ENCODE measurements at regions not wholly inside any gene's neighbourhood (a gene's known extent, or its start where the extent isn't known, plus 50 kb on each side); places are given as distances from the start of the nearest gene placed in this dataset.

- no peak for TF ChIP-seq CTCF (IDR thresholded peaks at IDR 0.05; ENCODE audit: extremely low read depth, missing control alignments)
- DNase-seq (ENCODE audit: low spot score) = no peak
Observed at GRCh38 chr16:72270531-72270930, 98.6 kb upstream of the PMFBP1 start.

GRCh38 chr16:72266836-72267235, 94.9 kb upstream of the PMFBP1 start:
- no peak for DNase-seq (ENCODE audit: low spot score)
- TF ChIP-seq CTCF (IDR thresholded peaks at IDR 0.05; ENCODE audit: extremely low read depth, missing control alignments) = no peak

GRCh38 chr16:72264771-72265170, 92.8 kb upstream of the PMFBP1 start:
- TF ChIP-seq CTCF (IDR thresholded peaks at IDR 0.05; ENCODE audit: extremely low read depth, missing control alignments) = no peak
- DNase-seq (ENCODE audit: low spot score) = no peak

- no peak for TF ChIP-seq CTCF (IDR thresholded peaks at IDR 0.05; ENCODE audit: extremely low read depth, missing control alignments)
- no peak for DNase-seq (ENCODE audit: low spot score)
Observed at GRCh38 chr16:72262711-72263110, 90.8 kb upstream of the PMFBP1 start.

- TF ChIP-seq CTCF (IDR thresholded peaks at IDR 0.05; ENCODE audit: extremely low read depth, missing control alignments) = no peak
- DNase-seq (ENCODE audit: low spot score) = no peak
Observed at GRCh38 chr16:72261127-72261526, 89.2 kb upstream of the PMFBP1 start.

- no peak for TF ChIP-seq CTCF (IDR thresholded peaks at IDR 0.05; ENCODE audit: extremely low read depth, missing control alignments)
- DNase-seq (ENCODE audit: low spot score) = no peak
Observed at GRCh38 chr16:72256398-72257066, 84.6 kb upstream of the PMFBP1 start.

GRCh38 chr16:72255786-72256185, 83.8 kb upstream of the PMFBP1 start:
- no peak for TF ChIP-seq CTCF (IDR thresholded peaks at IDR 0.05; ENCODE audit: extremely low read depth, missing control alignments)
- DNase-seq (ENCODE audit: low spot score) = no peak

All from GM20000 (cell line).